ENCODE measurements at regions not wholly inside any gene's neighbourhood (a gene's known extent, or its start where the extent isn't known, plus 50 kb on each side); places are given as distances from the start of the nearest gene placed in this dataset.

DNA sequence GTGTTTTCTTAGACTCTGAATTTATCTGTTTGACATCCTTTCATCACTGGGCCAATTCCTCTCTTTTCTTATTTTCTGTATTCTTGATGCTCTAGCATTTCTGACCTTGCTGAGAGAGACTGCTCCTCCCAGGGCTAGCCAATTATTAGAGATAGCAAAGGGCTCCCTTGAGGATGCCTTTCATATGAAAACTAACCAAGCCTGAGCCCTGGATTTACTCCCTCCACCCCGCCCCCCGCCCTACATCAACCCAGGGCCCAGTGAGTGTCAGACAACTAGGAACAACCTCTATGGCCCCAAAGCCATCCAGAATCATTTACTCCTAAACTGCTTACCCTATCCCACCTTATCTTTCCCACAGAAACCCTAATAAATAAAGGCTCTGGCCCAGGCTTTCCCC, 69.7 kb upstream of the LARS2 start:
- H3K4me2 ChIP-seq (ENCODE audit: low read length) = no peak overlapping the region
- no peaks in the 10 kb centered on the region for H3K79me2 ChIP-seq (ENCODE audit: control insufficient read depth, insufficient read depth, low read length, poor library complexity)
- H2BK5ac ChIP-seq (ENCODE audit: low read depth, low read length, poor library complexity) = no peak overlapping the region
- no peak overlapping the region for H3K18ac ChIP-seq (ENCODE audit: low read length)
- no peak overlapping the region for H3K23ac ChIP-seq (ENCODE audit: low read length)
- no peak overlapping the region for H2AFZ ChIP-seq (ENCODE audit: insufficient read depth, low read length, poor library complexity)
- no peaks in the 10 kb centered on the region for H3K4me1 ChIP-seq (ENCODE audit: control insufficient read depth in 1 of 2, insufficient read depth in 2 of 2, low read length in 2 of 2)
- no peak overlapping the region for H3K9ac ChIP-seq (ENCODE audit: low read length)
- WGBS (ENCODE audit: extremely low coverage, insufficient coverage, insufficient read length) = no CpG with 5 or more reads among the region's 2 CpGs
- H3K27me3 ChIP-seq (ENCODE audit: insufficient read depth, low read length) = no peaks in the 10 kb centered on the region
- H3K36me3 ChIP-seq (ENCODE audit: control insufficient read depth in 1 of 2, insufficient read depth in 2 of 2, low read length in 2 of 2) = no peaks in the 10 kb centered on the region
- no peak overlapping the region for H3K27ac ChIP-seq (ENCODE audit: low read depth, low read length)
- no peak overlapping the region for H2BK120ac ChIP-seq (ENCODE audit: insufficient read depth, low read length, poor library complexity)
- no peak overlapping the region for H2AK5ac ChIP-seq (ENCODE audit: low read length)
- no peak overlapping the region for H3K4me3 ChIP-seq (ENCODE audit: low read depth, low read length)
- no peak overlapping the region for H4K12ac ChIP-seq (ENCODE audit: low read depth, low read length)
- H4K91ac ChIP-seq (ENCODE audit: low read depth, low read length) = no peak overlapping the region
- H2BK12ac ChIP-seq (ENCODE audit: low read length) = no peak overlapping the region
- H3K4ac ChIP-seq (ENCODE audit: low read depth, low read length) = no peak overlapping the region
- no peaks in the 10 kb centered on the region for H3K9me3 ChIP-seq (ENCODE audit: insufficient read depth, low read depth, low read length)
- H3K79me1 ChIP-seq (ENCODE audit: low read length) = no peaks in the 10 kb centered on the region
- no peak for DNase-seq
- no peak overlapping the region for H3K14ac ChIP-seq (ENCODE audit: low read length)
- no peak overlapping the region for H4K8ac ChIP-seq (ENCODE audit: low read depth, low read length)

GRCh38 chr3:45319231-45319995, 69.0 kb upstream of the LARS2 start:
- no peak for DNase-seq
- no peak overlapping the region for H2BK5ac ChIP-seq (ENCODE audit: low read depth, low read length, poor library complexity)
- no peaks in the 10 kb centered on the region for H3K79me2 ChIP-seq (ENCODE audit: control insufficient read depth, insufficient read depth, low read length, poor library complexity)
- H3K4me2 ChIP-seq (ENCODE audit: low read length) = no peak overlapping the region
- no peak overlapping the region for H2AFZ ChIP-seq (ENCODE audit: insufficient read depth, low read length, poor library complexity)
- H3K23ac ChIP-seq (ENCODE audit: low read length) = no peak overlapping the region
- H3K4ac ChIP-seq (ENCODE audit: low read depth, low read length) = no peak overlapping the region
- no peak overlapping the region for H3K18ac ChIP-seq (ENCODE audit: low read length)
- WGBS (ENCODE audit: extremely low coverage, insufficient coverage, insufficient read length) = no CpG with 5 or more reads among the region's 10 CpGs
- H3K9ac ChIP-seq (ENCODE audit: low read length) = no peak overlapping the region
- H4K91ac ChIP-seq (ENCODE audit: low read depth, low read length) = no peak overlapping the region
- H4K8ac ChIP-seq (ENCODE audit: low read depth, low read length) = no peak overlapping the region
- no peaks in the 10 kb centered on the region for H3K79me1 ChIP-seq (ENCODE audit: low read length)
- no peak overlapping the region for H2BK120ac ChIP-seq (ENCODE audit: insufficient read depth, low read length, poor library complexity)
- no peaks in the 10 kb centered on the region for H3K9me3 ChIP-seq (ENCODE audit: insufficient read depth, low read depth, low read length)
- H3K4me1 ChIP-seq (ENCODE audit: control insufficient read depth in 1 of 2, insufficient read depth in 2 of 2, low read length in 2 of 2) = no peaks in the 10 kb centered on the region
- H4K12ac ChIP-seq (ENCODE audit: low read depth, low read length) = no peak overlapping the region
- H2BK12ac ChIP-seq (ENCODE audit: low read length) = no peak overlapping the region
- no peak overlapping the region for H2AK5ac ChIP-seq (ENCODE audit: low read length)
- H3K14ac ChIP-seq (ENCODE audit: low read length) = no peak overlapping the region
- no peak overlapping the region for H3K4me3 ChIP-seq (ENCODE audit: low read depth, low read length)
- H3K36me3 ChIP-seq (ENCODE audit: control insufficient read depth in 1 of 2, insufficient read depth in 2 of 2, low read length in 2 of 2) = no peaks in the 10 kb centered on the region
- H3K27me3 ChIP-seq (ENCODE audit: insufficient read depth, low read length) = no peaks in the 10 kb centered on the region
- H3K27ac ChIP-seq (ENCODE audit: low read depth, low read length) = no peak overlapping the region

DNA sequence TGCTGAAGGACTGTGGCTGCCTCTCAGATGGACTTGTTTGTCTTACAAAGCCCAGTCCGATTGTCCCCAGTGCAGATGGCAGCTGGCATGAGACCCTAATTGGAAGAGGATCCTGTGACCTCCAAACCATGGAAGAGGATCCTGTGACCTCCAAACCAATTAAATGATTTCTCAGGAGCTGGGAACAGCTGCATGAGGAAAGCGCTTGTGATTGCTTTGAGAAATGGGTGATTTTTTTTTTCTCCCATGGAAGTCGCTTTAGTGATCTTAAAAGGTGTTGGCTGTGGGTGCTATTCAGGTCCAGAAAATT, 68.4 kb upstream of the LARS2 start:
- no peak overlapping the region for H3K4me3 ChIP-seq (ENCODE audit: low read depth, low read length)
- no peaks in the 10 kb centered on the region for H3K36me3 ChIP-seq (ENCODE audit: control insufficient read depth in 1 of 2, insufficient read depth in 2 of 2, low read length in 2 of 2)
- no peak overlapping the region for H2AFZ ChIP-seq (ENCODE audit: insufficient read depth, low read length, poor library complexity)
- H3K23ac ChIP-seq (ENCODE audit: low read length) = no peak overlapping the region
- H4K8ac ChIP-seq (ENCODE audit: low read depth, low read length) = no peak overlapping the region
- H3K9ac ChIP-seq (ENCODE audit: low read length) = no peak overlapping the region
- H2BK5ac ChIP-seq (ENCODE audit: low read depth, low read length, poor library complexity) = no peak overlapping the region
- no peaks in the 10 kb centered on the region for H3K4me1 ChIP-seq (ENCODE audit: control insufficient read depth in 1 of 2, insufficient read depth in 2 of 2, low read length in 2 of 2)
- H3K18ac ChIP-seq (ENCODE audit: low read length) = no peak overlapping the region
- H3K9me3 ChIP-seq (ENCODE audit: insufficient read depth, low read depth, low read length) = no peaks in the 10 kb centered on the region
- no peak overlapping the region for H3K4ac ChIP-seq (ENCODE audit: low read depth, low read length)
- no peak overlapping the region for H2BK120ac ChIP-seq (ENCODE audit: insufficient read depth, low read length, poor library complexity)
- no peak overlapping the region for H2BK12ac ChIP-seq (ENCODE audit: low read length)
- no peak overlapping the region for H3K4me2 ChIP-seq (ENCODE audit: low read length)
- H4K91ac ChIP-seq (ENCODE audit: low read depth, low read length) = no peak overlapping the region
- no CpG with 5 or more reads among the region's 3 CpGs for WGBS (ENCODE audit: extremely low coverage, insufficient coverage, insufficient read length)
- H3K27me3 ChIP-seq (ENCODE audit: insufficient read depth, low read length) = no peaks in the 10 kb centered on the region
- H4K12ac ChIP-seq (ENCODE audit: low read depth, low read length) = no peak overlapping the region
- H3K79me1 ChIP-seq (ENCODE audit: low read length) = no peaks in the 10 kb centered on the region
- no peak for DNase-seq
- no peak overlapping the region for H3K27ac ChIP-seq (ENCODE audit: low read depth, low read length)
- H3K79me2 ChIP-seq (ENCODE audit: control insufficient read depth, insufficient read depth, low read length, poor library complexity) = no peaks in the 10 kb centered on the region
- no peak overlapping the region for H2AK5ac ChIP-seq (ENCODE audit: low read length)
- no peak overlapping the region for H3K14ac ChIP-seq (ENCODE audit: low read length)

DNA sequence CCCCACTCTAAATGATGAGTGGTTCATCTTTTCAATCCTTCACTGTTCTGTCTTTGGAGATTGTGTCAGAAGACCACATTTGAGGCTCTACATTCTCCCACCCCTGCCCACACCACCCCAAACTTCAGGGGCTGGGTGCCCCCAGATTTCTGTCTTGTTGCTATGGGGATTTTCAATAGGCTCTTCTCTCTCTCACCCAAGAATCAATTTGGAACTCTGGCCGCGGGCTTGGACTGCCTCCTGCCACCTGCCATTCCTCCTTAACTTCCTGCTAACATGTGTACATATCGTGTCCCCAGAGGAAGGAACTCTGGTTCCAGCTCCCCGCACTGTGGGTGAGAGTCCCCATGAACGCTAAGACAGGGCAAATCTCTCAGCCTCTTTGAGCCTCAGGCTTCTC, 67.4 kb upstream of the LARS2 start:
- no peak for DNase-seq
- Histone ChIP-seq H3K79me2 (ENCODE audit: control insufficient read depth, insufficient read depth, low read length, poor library complexity) (no peaks in the 10 kb centered on the region), H2BK5ac (ENCODE audit: low read depth, low read length, poor library complexity) (no peak overlapping the region), H3K36me3 (ENCODE audit: control insufficient read depth in 1 of 2, insufficient read depth in 2 of 2, low read length in 2 of 2) (no peaks in the 10 kb centered on the region), H3K9me3 (ENCODE audit: insufficient read depth, low read depth, low read length) (no peaks in the 10 kb centered on the region), H4K8ac (ENCODE audit: low read depth, low read length) (no peak overlapping the region), H4K91ac (ENCODE audit: low read depth, low read length) (no peak overlapping the region), H3K9ac (ENCODE audit: low read length) (no peak overlapping the region), H3K4me2 (ENCODE audit: low read length) (no peak overlapping the region), H4K12ac (ENCODE audit: low read depth, low read length) (no peak overlapping the region), H3K4ac (ENCODE audit: low read depth, low read length) (no peak overlapping the region), H2AK5ac (ENCODE audit: low read length) (no peak overlapping the region), H3K79me1 (ENCODE audit: low read length) (no peaks in the 10 kb centered on the region), H2BK12ac (ENCODE audit: low read length) (no peak overlapping the region), H3K27ac (ENCODE audit: low read depth, low read length) (no peak overlapping the region), H3K14ac (ENCODE audit: low read length) (no peak overlapping the region), H3K4me1 (ENCODE audit: control insufficient read depth in 1 of 2, insufficient read depth in 2 of 2, low read length in 2 of 2) (no peaks in the 10 kb centered on the region), H3K23ac (ENCODE audit: low read length) (no peak overlapping the region), H2BK120ac (ENCODE audit: insufficient read depth, low read length, poor library complexity) (no peak overlapping the region), H3K18ac (ENCODE audit: low read length) (no peak overlapping the region), H3K27me3 (ENCODE audit: insufficient read depth, low read length) (no peaks in the 10 kb centered on the region), H3K4me3 (ENCODE audit: low read depth, low read length) (no peak overlapping the region), H2AFZ (ENCODE audit: insufficient read depth, low read length, poor library complexity) (no peak overlapping the region)
- WGBS (ENCODE audit: extremely low coverage, insufficient coverage, insufficient read length) = no CpG with 5 or more reads among the region's 5 CpGs
